Keratinocyte (primary cell): ENCODE measurements at regions not wholly inside any gene's neighbourhood (a gene's known extent, or its start where the extent isn't known, plus 50 kb on each side); places are given as distances from the start of the nearest gene placed in this dataset.

ENCODE experiments used
- DNase-seq: peaks from one replicate; pipeline ENCODE4 v3.0.0-alpha.2; 2011; ENCODE audit warnings: low read depth, missing footprints, low spot score
- FAIRE-seq: peaks from 2 replicates; lab custom pipeline; 2011; peaks lifted over from hg19 to GRCh38; lab: Jason Lieb, UNC
- H2AFZ ChIP-seq: 2 replicates; pipeline ENCODE4 v1.6.0; 2012; ENCODE audit warnings: low read length, control low read depth, inconsistent platforms; ENCODE audit not compliant: control insufficient read depth
- H3K27ac ChIP-seq: 2 replicates; pipeline ENCODE4 v1.5.1; 2011; ENCODE audit warnings: low read length; ENCODE audit not compliant: control insufficient read depth, insufficient read depth
- H3K27me3 ChIP-seq: 3 replicates; pipeline ENCODE4 v1.6.0; 2011; ENCODE audit warnings: low read length; ENCODE audit not compliant: control insufficient read depth, insufficient read depth; ENCODE audit errors: extremely low read depth
- H3K36me3 ChIP-seq, 2 experiments: 2 replicates in 1 of 2; 3 replicates in 1 of 2; pipeline ENCODE4 v1.5.1; 2011; ENCODE audit warnings: low read length in 2 of 2, mild to moderate bottlenecking in 1 of 2; ENCODE audit not compliant: control insufficient read depth in 2 of 2, insufficient read depth in 2 of 2; ENCODE audit errors: extremely low read depth in 1 of 2
- H3K4me1 ChIP-seq: 3 replicates; pipeline ENCODE4 v1.5.1; 2011; ENCODE audit warnings: low read length; ENCODE audit not compliant: control insufficient read depth, insufficient read depth; ENCODE audit errors: extremely low read depth
- H3K4me2 ChIP-seq: 3 replicates; pipeline ENCODE4 v1.6.0; 2011; ENCODE audit warnings: low read depth, low read length; ENCODE audit not compliant: control insufficient read depth, insufficient read depth; ENCODE audit errors: extremely low read depth
- H3K4me3 ChIP-seq, 3 experiments: fragments of 200-600 bp in 1 of 3; sonication (generic) in 1 of 3; 2 replicates in 2 of 3; 3 replicates in 1 of 3; pipeline ENCODE4 v1.5.1; 2011 to 2016; ENCODE audit warnings: low read length in 3 of 3, mild to moderate bottlenecking in 3 of 3, control low read depth in 2 of 3, inconsistent platforms in 1 of 3, low read depth in 1 of 3, mixed read lengths in 1 of 3, mixed run types in 1 of 3, moderate library complexity in 1 of 3; ENCODE audit not compliant: control insufficient read depth in 2 of 3, insufficient read depth in 2 of 3; ENCODE audit errors: extremely low read depth in 1 of 3
- H3K79me2 ChIP-seq: 2 replicates; pipeline ENCODE4 v1.6.0; 2012; ENCODE audit warnings: low read length; ENCODE audit not compliant: control insufficient read depth, insufficient read depth
- H3K9ac ChIP-seq: 3 replicates; pipeline ENCODE4 v1.6.0; 2011; ENCODE audit warnings: low read length; ENCODE audit not compliant: control insufficient read depth, insufficient read depth; ENCODE audit errors: extremely low read depth
- H3K9me1 ChIP-seq: 3 replicates; pipeline ENCODE4 v1.6.0; 2011; ENCODE audit warnings: low read length; ENCODE audit not compliant: control insufficient read depth, insufficient read depth; ENCODE audit errors: extremely low read depth
- H3K9me3 ChIP-seq: 2 replicates; pipeline ENCODE4 v1.5.1; 2012; ENCODE audit warnings: low read depth, low read length; ENCODE audit not compliant: control insufficient read depth
- H4K20me1 ChIP-seq: 3 replicates; pipeline ENCODE4 v1.6.0; 2011; ENCODE audit warnings: low read length; ENCODE audit not compliant: control insufficient read depth, insufficient read depth; ENCODE audit errors: extremely low read depth
- CTCF ChIP-seq, 3 experiments: IDR thresholded peaks in 1 of 3; conservative IDR thresholded peaks in 1 of 3; optimal IDR thresholded peaks in 1 of 3; 2 replicates in 2 of 3; 3 replicates in 1 of 3; pipeline versions ENCODE3 to v1.5.1; 2011; ENCODE audit warnings: low read length in 3 of 3, mild to moderate bottlenecking in 3 of 3, moderate library complexity in 2 of 3, control low read depth in 1 of 3, inconsistent platforms in 1 of 3; ENCODE audit not compliant: insufficient read depth in 2 of 3; ENCODE audit errors: extremely low read depth in 1 of 3
- EZH2 ChIP-seq: IDR thresholded peaks from one replicate; pipeline ENCODE4 v1.6.1; 2012; ENCODE audit warnings: inconsistent platforms, mild to moderate bottlenecking, low read length, moderate library complexity
- dilution Hi-C: fragments of 300-500 bp; cut with MboI; formaldehyde crosslinking; loops from one replicate; pipeline ENCODE4 v1.7.0; 2020; ENCODE audit warnings: low sequenced_read_pairs; ENCODE audit not compliant: extremely low pct_ligation_motif_present

DNA sequence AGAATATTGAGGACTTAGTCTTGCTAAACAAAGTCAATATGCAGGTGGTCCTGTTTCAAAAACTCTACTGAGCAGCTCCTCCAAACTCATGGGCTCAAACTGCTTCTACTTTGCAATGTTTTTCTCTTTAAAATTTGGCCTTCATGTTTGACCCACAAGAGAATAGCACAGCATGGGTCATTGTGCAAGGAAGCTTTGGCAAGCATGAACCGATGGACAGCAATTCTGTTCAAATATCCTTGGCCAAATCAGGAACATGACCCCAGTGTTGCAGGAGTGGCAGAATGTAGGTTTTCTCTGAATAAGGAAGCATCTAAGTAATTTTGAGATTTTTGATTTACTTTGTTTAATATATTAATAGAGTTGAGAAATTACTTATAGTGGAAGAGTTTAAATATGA lies 477.9 kb downstream of the KCNJ3 start:
- Histone ChIP-seq H3K27ac (no peak overlapping the region), H3K4me2 (no peak overlapping the region), H3K9me1 (no peaks in the 10 kb centered on the region), H3K36me3 (no peaks in the 10 kb centered on the region), H3K4me1 (no peaks in the 10 kb centered on the region), H3K9me3 (no peaks in the 10 kb centered on the region), H3K4me3 (no peak overlapping the region), H3K79me2 (no peaks in the 10 kb centered on the region), H3K27me3 (no peaks in the 10 kb centered on the region), H3K9ac (no peak overlapping the region), H4K20me1 (no peaks in the 10 kb centered on the region), H2AFZ (no peak overlapping the region)
- no peak for FAIRE-seq
- DNase-seq = no peak
- TF ChIP-seq EZH2 (no peak), CTCF (optimal IDR thresholded peaks at IDR 0.05 in 1 of 3, IDR thresholded peaks at IDR 0.05 in 1 of 3, conservative IDR thresholded peaks at IDR 0.05 in 1 of 3; ENCODE audit: extremely low read depth in 1 of 3, insufficient read depth in 2 of 3, low read length in 3 of 3) (no peak)
- dilution Hi-C loops = no loop called here

- Histone ChIP-seq H3K4me2 (no peak overlapping the region), H2AFZ (no peak overlapping the region), H3K4me1 (no peaks in the 10 kb centered on the region), H3K9me3 (no peaks in the 10 kb centered on the region), H3K9ac (no peak overlapping the region), H3K4me3 (no peak overlapping the region), H3K79me2 (no peaks in the 10 kb centered on the region), H3K27ac (no peak overlapping the region), H3K9me1 (no peaks in the 10 kb centered on the region), H3K36me3 (no peaks in the 10 kb centered on the region), H4K20me1 (no peaks in the 10 kb centered on the region), H3K27me3 (no peaks in the 10 kb centered on the region)
- no peak for TF ChIP-seq EZH2
- TF ChIP-seq CTCF (optimal IDR thresholded peaks at IDR 0.05 in 1 of 3, IDR thresholded peaks at IDR 0.05 in 1 of 3, conservative IDR thresholded peaks at IDR 0.05 in 1 of 3; ENCODE audit: extremely low read depth in 1 of 3, insufficient read depth in 2 of 3, low read length in 3 of 3) = no peak
- DNase-seq = no peak
- dilution Hi-C loops = no loop called here
- FAIRE-seq = no peak
Observed at GRCh38 chr2:155169317-155169716, 470.8 kb downstream of the KCNJ3 start.
